HL-60 (cell line): ENCODE measurements at regions not wholly inside any gene's neighbourhood (a gene's known extent, or its start where the extent isn't known, plus 50 kb on each side); places are given as distances from the start of the nearest gene placed in this dataset.

ENCODE experiments used
- DNase-seq, 2 experiments: peaks; one replicate each; pipeline ENCODE4 v3.0.0-alpha.2; 2010 to 2020; ENCODE audit warnings: low read depth in 1 of 2, low spot score in 1 of 2
- H3K27ac ChIP-seq: fragments of 250-450 bp; sonication (Bioruptor Pico); replicated peaks from 2 replicates; pipeline ENCODE4 v1.5.1; 2020; ENCODE audit warnings: mild to moderate bottlenecking, moderate library complexity
- H3K27me3 ChIP-seq: fragments of 250-450 bp; sonication (Bioruptor Pico); 2 replicates; pipeline ENCODE4 v1.5.1; 2021; ENCODE audit warnings: mild to moderate bottlenecking, moderate library complexity; ENCODE audit not compliant: insufficient read depth, poor library complexity, severe bottlenecking
- H3K4me3 ChIP-seq: replicated peaks from 2 replicates; pipeline ENCODE4 v1.5.1; 2011; ENCODE audit warnings: mild to moderate bottlenecking, control low read depth, low read length; ENCODE audit not compliant: insufficient read depth
- GABPA ChIP-seq: IDR thresholded peaks from 2 replicates; pipeline ENCODE4 v1.6.1; 2012; ENCODE audit warnings: low read depth
- POLR2AphosphoS5 ChIP-seq: IDR thresholded peaks from 2 replicates; pipeline ENCODE4 v1.6.1; 2012; ENCODE audit warnings: low read depth
- SPI1 ChIP-seq: IDR thresholded peaks from 2 replicates; pipeline ENCODE4 v1.6.1; 2012; ENCODE audit warnings: low read depth, mild to moderate bottlenecking, borderline replicate concordance
- TF ChIP-seq, protein P1 (sequence below): IDR thresholded peaks from 2 replicates; pipeline ENCODE4 v1.6.1; 2012; ENCODE audit warnings: low read depth; ENCODE audit not compliant: insufficient replicate concordance
- TF ChIP-seq, protein P2 (sequence below): IDR thresholded peaks from one replicate; pipeline ENCODE4 v1.5.1; 2011; ENCODE audit warnings: low read length, control low read depth, inconsistent platforms; ENCODE audit not compliant: insufficient read depth

- H3K27me3 ChIP-seq, result peaks cover 11% of the 10 kb centered on the region
- no peak overlapping the region for H3K4me3 ChIP-seq
- TF ChIP-seq POLR2AphosphoS5, result no peak
- no peak for DNase-seq
- no peak overlapping the region for H3K27ac ChIP-seq
Measured at GRCh38 chr1:212519131-212519530, 86.4 kb downstream of the NENF start.

- TF ChIP-seq, protein P1, sequence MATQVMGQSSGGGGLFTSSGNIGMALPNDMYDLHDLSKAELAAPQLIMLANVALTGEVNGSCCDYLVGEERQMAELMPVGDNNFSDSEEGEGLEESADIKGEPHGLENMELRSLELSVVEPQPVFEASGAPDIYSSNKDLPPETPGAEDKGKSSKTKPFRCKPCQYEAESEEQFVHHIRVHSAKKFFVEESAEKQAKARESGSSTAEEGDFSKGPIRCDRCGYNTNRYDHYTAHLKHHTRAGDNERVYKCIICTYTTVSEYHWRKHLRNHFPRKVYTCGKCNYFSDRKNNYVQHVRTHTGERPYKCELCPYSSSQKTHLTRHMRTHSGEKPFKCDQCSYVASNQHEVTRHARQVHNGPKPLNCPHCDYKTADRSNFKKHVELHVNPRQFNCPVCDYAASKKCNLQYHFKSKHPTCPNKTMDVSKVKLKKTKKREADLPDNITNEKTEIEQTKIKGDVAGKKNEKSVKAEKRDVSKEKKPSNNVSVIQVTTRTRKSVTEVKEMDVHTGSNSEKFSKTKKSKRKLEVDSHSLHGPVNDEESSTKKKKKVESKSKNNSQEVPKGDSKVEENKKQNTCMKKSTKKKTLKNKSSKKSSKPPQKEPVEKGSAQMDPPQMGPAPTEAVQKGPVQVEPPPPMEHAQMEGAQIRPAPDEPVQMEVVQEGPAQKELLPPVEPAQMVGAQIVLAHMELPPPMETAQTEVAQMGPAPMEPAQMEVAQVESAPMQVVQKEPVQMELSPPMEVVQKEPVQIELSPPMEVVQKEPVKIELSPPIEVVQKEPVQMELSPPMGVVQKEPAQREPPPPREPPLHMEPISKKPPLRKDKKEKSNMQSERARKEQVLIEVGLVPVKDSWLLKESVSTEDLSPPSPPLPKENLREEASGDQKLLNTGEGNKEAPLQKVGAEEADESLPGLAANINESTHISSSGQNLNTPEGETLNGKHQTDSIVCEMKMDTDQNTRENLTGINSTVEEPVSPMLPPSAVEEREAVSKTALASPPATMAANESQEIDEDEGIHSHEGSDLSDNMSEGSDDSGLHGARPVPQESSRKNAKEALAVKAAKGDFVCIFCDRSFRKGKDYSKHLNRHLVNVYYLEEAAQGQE, result no peak
- no peak for TF ChIP-seq GABPA
- no peak for TF ChIP-seq POLR2AphosphoS5
- TF ChIP-seq, protein P2, sequence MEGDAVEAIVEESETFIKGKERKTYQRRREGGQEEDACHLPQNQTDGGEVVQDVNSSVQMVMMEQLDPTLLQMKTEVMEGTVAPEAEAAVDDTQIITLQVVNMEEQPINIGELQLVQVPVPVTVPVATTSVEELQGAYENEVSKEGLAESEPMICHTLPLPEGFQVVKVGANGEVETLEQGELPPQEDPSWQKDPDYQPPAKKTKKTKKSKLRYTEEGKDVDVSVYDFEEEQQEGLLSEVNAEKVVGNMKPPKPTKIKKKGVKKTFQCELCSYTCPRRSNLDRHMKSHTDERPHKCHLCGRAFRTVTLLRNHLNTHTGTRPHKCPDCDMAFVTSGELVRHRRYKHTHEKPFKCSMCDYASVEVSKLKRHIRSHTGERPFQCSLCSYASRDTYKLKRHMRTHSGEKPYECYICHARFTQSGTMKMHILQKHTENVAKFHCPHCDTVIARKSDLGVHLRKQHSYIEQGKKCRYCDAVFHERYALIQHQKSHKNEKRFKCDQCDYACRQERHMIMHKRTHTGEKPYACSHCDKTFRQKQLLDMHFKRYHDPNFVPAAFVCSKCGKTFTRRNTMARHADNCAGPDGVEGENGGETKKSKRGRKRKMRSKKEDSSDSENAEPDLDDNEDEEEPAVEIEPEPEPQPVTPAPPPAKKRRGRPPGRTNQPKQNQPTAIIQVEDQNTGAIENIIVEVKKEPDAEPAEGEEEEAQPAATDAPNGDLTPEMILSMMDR, result no peak
- no peak for DNase-seq
- Histone ChIP-seq H3K27me3 (peaks cover 5% of the 10 kb centered on the region), H3K4me3 (no peak overlapping the region), H3K27ac (no peak overlapping the region)
Measured at GRCh38 chr1:212520299-212520698, 87.6 kb downstream of the NENF start.

DNA sequence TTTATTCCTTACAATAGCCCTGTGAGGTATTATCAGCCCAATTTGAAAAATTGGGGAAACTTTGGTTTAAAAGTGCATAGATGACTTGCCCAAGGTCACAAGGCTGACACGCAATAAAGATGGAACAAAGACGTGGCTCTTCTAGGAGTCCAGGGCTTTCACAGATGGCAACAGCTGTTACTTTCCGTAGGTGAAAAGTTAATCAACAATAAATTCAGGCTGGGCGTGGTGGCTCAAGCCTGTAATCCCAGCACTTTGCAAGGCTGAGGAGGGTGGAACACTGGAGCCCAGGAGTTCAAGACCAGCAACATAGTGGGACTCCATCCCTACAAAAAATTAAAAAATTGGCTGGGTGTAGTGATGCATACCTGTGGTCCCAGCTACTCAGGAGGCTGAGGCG lies 87.8 kb upstream of the ATF3 start:
- no peak for DNase-seq
- H3K27me3 ChIP-seq, result peaks cover 5% of the 10 kb centered on the region

DNA sequence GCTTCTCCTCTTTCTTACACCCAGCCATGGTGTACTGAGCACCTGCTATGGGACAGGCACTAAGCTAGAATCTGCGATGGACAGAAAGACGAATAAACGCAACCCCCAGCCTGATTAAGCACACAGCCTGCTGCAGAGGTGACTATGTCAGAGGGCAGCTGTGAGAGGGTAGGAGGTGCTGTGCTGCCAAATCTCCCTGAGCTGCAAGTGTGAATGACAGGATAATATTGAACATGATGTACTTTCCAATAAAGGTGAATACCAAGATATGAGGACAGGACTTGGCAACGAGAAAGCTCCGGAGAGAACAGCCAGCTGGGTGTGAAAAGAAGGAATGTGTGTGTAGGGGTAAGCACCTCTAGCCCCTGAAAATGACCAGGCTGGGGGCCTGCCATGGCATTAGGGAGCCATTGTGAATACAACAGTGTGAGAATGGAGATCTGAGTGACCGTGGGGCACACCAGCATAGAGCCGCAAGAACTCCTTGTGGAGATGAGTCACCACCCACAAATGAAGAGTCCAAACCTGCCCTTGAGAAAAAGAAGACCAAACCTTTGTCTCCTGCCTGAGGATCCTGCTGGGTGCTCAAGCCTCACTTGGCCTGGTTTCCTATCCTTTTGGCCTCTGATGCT lies 83.0 kb upstream of the ATF3 start:
- Histone ChIP-seq H3K27me3 (no peaks in the 10 kb centered on the region), H3K27ac (no peak overlapping the region), H3K4me3 (no peak overlapping the region)
- TF ChIP-seq, protein P1, result no peak
- TF ChIP-seq POLR2AphosphoS5 (no peak), GABPA (no peak), SPI1 (no peak)
- TF ChIP-seq, protein P2, result no peak
- no peak for DNase-seq

More for the DNA sequence above, 87.8 kb upstream of the ATF3 start:
- Histone ChIP-seq H3K4me3 (no peak overlapping the region), H3K27ac (no peak overlapping the region)
- TF ChIP-seq SPI1 (no peak), POLR2AphosphoS5 (no peak)
- TF ChIP-seq, protein P2, result no peak
